Thoracic aorta (tissue), 2 donors: ENCODE measurements at regions not wholly inside any gene's neighbourhood (a gene's known extent, or its start where the extent isn't known, plus 50 kb on each side); places are given as distances from the start of the nearest gene placed in this dataset.

Experiments used
- ATAC-seq: fragments of 150-250 bp; one replicate; pipeline ENCODE4 v1.8.0; 2017; ENCODE audit warnings: low read depth; ENCODE audit not compliant: insufficient number of reproducible peaks, low FRiP score
- DNase-seq: peaks from one replicate; pipeline ENCODE4 v3.0.0-alpha.2; 2020; ENCODE audit warnings: low spot score
- H3K27ac ChIP-seq, 2 donors: fragments of 200-600 bp; sonication (generic); 1 replicate in 1 of 2; 2 replicates in 1 of 2; pipeline ENCODE4 v1.5.1; 2016; ENCODE audit warnings: mild to moderate bottlenecking in 2 of 2, moderate library complexity in 2 of 2
- H3K27me3 ChIP-seq: fragments of 200-600 bp; sonication (generic); replicated peaks from 2 replicates; pipeline ENCODE4 v1.6.0; 2016; ENCODE audit warnings: mild to moderate bottlenecking; ENCODE audit not compliant: insufficient read depth
- H3K36me3 ChIP-seq: fragments of 200-600 bp; sonication (generic); one replicate; pipeline ENCODE4 v1.5.1; 2016
- H3K4me1 ChIP-seq, 2 donors: fragments of 200-600 bp; sonication (generic); 1 replicate in 1 of 2; 2 replicates in 1 of 2; pipeline versions ENCODE4 v1.5.1 to v1.6.0; 2016; ENCODE audit warnings: low read depth in 2 of 2, mild to moderate bottlenecking in 1 of 2; ENCODE audit not compliant: control insufficient read depth in 1 of 2
- H3K4me3 ChIP-seq: fragments of 200-600 bp; sonication (generic); 2 replicates; pipeline ENCODE4 v1.5.1; 2016; ENCODE audit warnings: mild to moderate bottlenecking
- H3K9me3 ChIP-seq: fragments of 200-600 bp; sonication (generic); 2 replicates; pipeline ENCODE4 v1.5.1; 2016
- TF ChIP-seq, protein P1 (sequence below): fragments of 200-600 bp; sonication (generic); IDR thresholded peaks from one replicate; pipeline ENCODE4 v1.5.1; 2019; ENCODE audit warnings: antibody characterized with exemption

- no peaks in the 10 kb centered on the region for H3K36me3 ChIP-seq
- no peaks in the 10 kb centered on the region for H3K4me1 ChIP-seq
- ATAC-seq (no peak), DNase-seq (no peak)
- H3K4me3 ChIP-seq: no peak overlapping the region
- no peak overlapping the region for H3K27ac ChIP-seq
- H3K27me3 ChIP-seq: no peaks in the 10 kb centered on the region
- TF ChIP-seq, protein P1, sequence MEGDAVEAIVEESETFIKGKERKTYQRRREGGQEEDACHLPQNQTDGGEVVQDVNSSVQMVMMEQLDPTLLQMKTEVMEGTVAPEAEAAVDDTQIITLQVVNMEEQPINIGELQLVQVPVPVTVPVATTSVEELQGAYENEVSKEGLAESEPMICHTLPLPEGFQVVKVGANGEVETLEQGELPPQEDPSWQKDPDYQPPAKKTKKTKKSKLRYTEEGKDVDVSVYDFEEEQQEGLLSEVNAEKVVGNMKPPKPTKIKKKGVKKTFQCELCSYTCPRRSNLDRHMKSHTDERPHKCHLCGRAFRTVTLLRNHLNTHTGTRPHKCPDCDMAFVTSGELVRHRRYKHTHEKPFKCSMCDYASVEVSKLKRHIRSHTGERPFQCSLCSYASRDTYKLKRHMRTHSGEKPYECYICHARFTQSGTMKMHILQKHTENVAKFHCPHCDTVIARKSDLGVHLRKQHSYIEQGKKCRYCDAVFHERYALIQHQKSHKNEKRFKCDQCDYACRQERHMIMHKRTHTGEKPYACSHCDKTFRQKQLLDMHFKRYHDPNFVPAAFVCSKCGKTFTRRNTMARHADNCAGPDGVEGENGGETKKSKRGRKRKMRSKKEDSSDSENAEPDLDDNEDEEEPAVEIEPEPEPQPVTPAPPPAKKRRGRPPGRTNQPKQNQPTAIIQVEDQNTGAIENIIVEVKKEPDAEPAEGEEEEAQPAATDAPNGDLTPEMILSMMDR: no peak
- H3K9me3 ChIP-seq: no peaks in the 10 kb centered on the region
Measured at GRCh38 chr9:28342815-28343338, 769.6 kb upstream of the C9orf72 start.

GRCh38 chr9:28363151-28363562, 789.9 kb upstream of the C9orf72 start:
- no peak for ATAC-seq
- Histone ChIP-seq H3K4me1 (no peaks in the 10 kb centered on the region), H3K36me3 (no peaks in the 10 kb centered on the region), H3K27ac (no peak overlapping the region), H3K4me3 (no peak overlapping the region), H3K9me3 (no peaks in the 10 kb centered on the region), H3K27me3 (no peaks in the 10 kb centered on the region)
- DNase-seq: no peak
- TF ChIP-seq, protein P1: no peak

GRCh38 chr9:28365020-28365640, 791.8 kb upstream of the C9orf72 start:
- no peak for ATAC-seq

GRCh38 chr9:28365728-28366127, 792.4 kb upstream of the C9orf72 start:
- Histone ChIP-seq H3K9me3 (no peaks in the 10 kb centered on the region), H3K27me3 (no peaks in the 10 kb centered on the region), H3K4me1 (no peaks in the 10 kb centered on the region), H3K36me3 (no peaks in the 10 kb centered on the region), H3K27ac (no peak overlapping the region), H3K4me3 (no peak overlapping the region)
- DNase-seq: no peak
- ATAC-seq: no peak
- TF ChIP-seq, protein P1: no peak

More at GRCh38 chr9:28365020-28365640, 791.8 kb upstream of the C9orf72 start:
- Histone ChIP-seq H3K36me3 (no peaks in the 10 kb centered on the region), H3K9me3 (no peaks in the 10 kb centered on the region), H3K27me3 (no peaks in the 10 kb centered on the region), H3K4me1 (no peaks in the 10 kb centered on the region), H3K4me3 (no peak overlapping the region), H3K27ac (no peak overlapping the region)
- TF ChIP-seq, protein P1: no peak
- no peak for DNase-seq

GRCh38 chr9:28378231-28378630, 805.0 kb upstream of the C9orf72 start:
- no peaks in the 10 kb centered on the region for H3K27me3 ChIP-seq
- no peak overlapping the region for H3K27ac ChIP-seq
- ATAC-seq (no peak), DNase-seq (no peak)
- TF ChIP-seq, protein P1: no peak
- no peaks in the 10 kb centered on the region for H3K9me3 ChIP-seq
- H3K36me3 ChIP-seq: no peaks in the 10 kb centered on the region
- no peaks in the 10 kb centered on the region for H3K4me1 ChIP-seq
- no peak overlapping the region for H3K4me3 ChIP-seq
